SK-N-MC (cell line): ENCODE measurements at regions not wholly inside any gene's neighbourhood (a gene's known extent, or its start where the extent isn't known, plus 50 kb on each side); places are given as distances from the start of the nearest gene placed in this dataset.

Experiments used
- EZH2 ChIP-seq: fragments of 200-600 bp; sonication (generic); IDR thresholded peaks from one replicate; pipeline ENCODE4 v1.6.1; 2017; ENCODE audit warnings: antibody characterized with exemption
- POLR2AphosphoS5 ChIP-seq: IDR thresholded peaks from 2 replicates; pipeline ENCODE4 v1.6.1; 2012; ENCODE audit warnings: mild to moderate bottlenecking, low read depth, low read length, borderline replicate concordance

GRCh38 chr18:39311111-39311712, 1745.6 kb upstream of the CELF4 start:
- TF ChIP-seq EZH2 (no peak), POLR2AphosphoS5 (no peak)
